ENCODE measurements at regions not wholly inside any gene's neighbourhood (a gene's known extent, or its start where the extent isn't known, plus 50 kb on each side); places are given as distances from the start of the nearest gene placed in this dataset.

DNA sequence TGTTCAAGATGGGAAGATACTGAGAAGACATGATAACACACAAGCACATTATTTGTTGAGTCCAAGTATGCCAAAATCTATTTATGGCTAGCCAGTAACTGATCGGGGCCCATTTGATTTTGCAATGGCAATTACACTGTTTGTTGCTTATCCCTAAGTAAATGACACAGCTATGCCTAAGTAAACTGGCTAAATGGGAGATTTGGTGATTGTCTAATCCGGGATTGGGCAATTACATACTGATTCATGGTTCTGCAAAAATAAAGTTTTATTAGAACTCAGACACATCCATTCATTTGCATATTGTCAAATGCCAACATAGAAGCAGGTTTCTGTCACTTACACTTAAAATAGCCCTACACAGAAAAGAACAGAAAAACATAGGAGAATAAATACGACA is 140.2 kb upstream of the TBL1X start:
- H3K27ac ChIP-seq (ENCODE audit: low read length) = no peak overlapping the region
- H3K27me3 ChIP-seq (ENCODE audit: control insufficient read depth, insufficient read depth, low read length) = no peaks in the 10 kb centered on the region
- no peaks in the 10 kb centered on the region for H3K4me1 ChIP-seq (ENCODE audit: control insufficient read depth, insufficient read depth, low read length)
- no peaks in the 10 kb centered on the region for H3K36me3 ChIP-seq (ENCODE audit: control insufficient read depth, insufficient read depth, low read length)
- H3K9me3 ChIP-seq (ENCODE audit: control insufficient read depth, insufficient read depth, low read length) = no peaks in the 10 kb centered on the region
- DNase-seq (ENCODE audit: low read depth, low spot score) = no peak
- H3K4me3 ChIP-seq (ENCODE audit: low read length) = no peak overlapping the region
- WGBS (ENCODE audit: insufficient coverage, insufficient read length) = no CpG with 5 or more reads among the region's 3 CpGs

DNA sequence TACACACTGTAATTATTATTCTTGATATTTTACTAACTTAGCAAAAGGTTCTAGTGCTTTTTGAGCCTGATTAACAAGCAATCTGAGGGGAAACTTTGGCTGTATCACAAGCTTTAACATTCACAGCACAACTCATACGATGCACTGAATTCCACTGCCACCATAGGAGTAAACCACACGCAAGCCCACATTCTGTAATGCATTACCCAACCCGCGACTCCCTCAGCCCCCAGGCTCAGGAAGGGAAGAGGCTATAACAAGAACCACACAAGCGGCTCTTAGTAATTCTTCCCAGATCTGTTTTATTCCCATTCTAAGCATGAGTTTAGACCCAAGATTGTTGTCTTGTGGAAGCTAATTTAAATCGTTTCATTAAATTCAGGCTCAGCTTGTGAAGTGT is 138.5 kb upstream of the TBL1X start:
- no peaks in the 10 kb centered on the region for H3K9me3 ChIP-seq (ENCODE audit: control insufficient read depth, insufficient read depth, low read length)
- no peak overlapping the region for H3K4me3 ChIP-seq (ENCODE audit: low read length)
- H3K4me1 ChIP-seq (ENCODE audit: control insufficient read depth, insufficient read depth, low read length) = no peaks in the 10 kb centered on the region
- no CpG with 5 or more reads among the region's 6 CpGs for WGBS (ENCODE audit: insufficient coverage, insufficient read length)
- no peak overlapping the region for H3K27ac ChIP-seq (ENCODE audit: low read length)
- no peaks in the 10 kb centered on the region for H3K36me3 ChIP-seq (ENCODE audit: control insufficient read depth, insufficient read depth, low read length)
- DNase-seq (ENCODE audit: low read depth, low spot score) = no peak
- no peaks in the 10 kb centered on the region for H3K27me3 ChIP-seq (ENCODE audit: control insufficient read depth, insufficient read depth, low read length)

DNA sequence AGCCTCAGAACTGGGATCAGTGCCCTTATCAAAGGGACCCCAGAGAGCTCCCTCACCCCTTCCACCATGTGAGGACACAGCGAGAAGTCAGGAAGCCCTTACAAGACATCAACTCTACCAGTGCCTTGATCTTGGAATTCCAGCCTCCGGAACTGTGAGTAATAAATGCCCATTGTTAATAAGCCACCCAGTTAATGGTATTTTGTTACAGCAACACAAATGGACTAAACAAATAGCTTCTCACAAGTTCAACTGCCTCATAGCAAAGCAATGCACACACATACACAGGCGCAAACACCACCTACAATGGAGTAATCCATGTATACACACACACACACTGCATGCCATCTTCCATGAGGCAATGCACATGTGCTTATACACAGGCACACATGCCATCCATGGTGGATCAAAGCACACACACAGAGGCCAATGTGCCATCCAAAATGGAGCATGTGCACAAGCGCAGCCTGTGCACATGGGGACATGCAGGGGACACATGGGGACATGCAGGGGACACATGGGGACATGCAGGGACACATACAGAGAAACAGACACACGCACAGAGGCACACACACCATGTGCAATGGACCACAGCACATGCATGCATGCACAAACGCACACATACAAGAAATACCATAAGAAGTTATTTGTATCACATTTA is 137.6 kb upstream of the TBL1X start:
- Histone ChIP-seq H3K4me3 (ENCODE audit: low read length) (no peak overlapping the region), H3K36me3 (ENCODE audit: control insufficient read depth, insufficient read depth, low read length) (no peaks in the 10 kb centered on the region), H3K27me3 (ENCODE audit: control insufficient read depth, insufficient read depth, low read length) (no peaks in the 10 kb centered on the region), H3K9me3 (ENCODE audit: control insufficient read depth, insufficient read depth, low read length) (no peaks in the 10 kb centered on the region), H3K4me1 (ENCODE audit: control insufficient read depth, insufficient read depth, low read length) (no peaks in the 10 kb centered on the region), H3K27ac (ENCODE audit: low read length) (no peak overlapping the region)
- no CpG with 5 or more reads among the region's 6 CpGs for WGBS (ENCODE audit: insufficient coverage, insufficient read length)
- no peak for DNase-seq (ENCODE audit: low read depth, low spot score)

DNA sequence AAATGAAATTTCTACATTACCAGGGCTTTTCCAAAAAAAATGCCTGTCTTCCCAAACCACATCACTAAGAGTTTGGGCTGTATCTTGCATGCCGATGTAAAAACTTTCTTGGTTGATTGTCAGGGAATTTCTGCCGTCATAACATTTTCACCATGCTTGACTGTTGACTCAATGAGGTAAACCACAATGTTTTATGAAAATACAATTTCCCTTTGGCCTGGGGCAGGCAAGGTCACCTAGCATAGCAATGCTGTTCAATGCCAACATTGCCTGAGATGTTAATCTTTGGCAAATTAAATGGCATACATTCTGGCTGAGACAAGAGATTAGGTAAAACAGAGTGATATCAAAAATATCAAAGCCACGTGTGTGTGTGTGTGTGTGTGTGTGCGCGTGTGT is 137.1 kb upstream of the TBL1X start:
- Histone ChIP-seq H3K4me3 (ENCODE audit: low read length) (no peak overlapping the region), H3K27ac (ENCODE audit: low read length) (no peak overlapping the region), H3K36me3 (ENCODE audit: control insufficient read depth, insufficient read depth, low read length) (no peaks in the 10 kb centered on the region), H3K9me3 (ENCODE audit: control insufficient read depth, insufficient read depth, low read length) (no peaks in the 10 kb centered on the region), H3K4me1 (ENCODE audit: control insufficient read depth, insufficient read depth, low read length) (no peaks in the 10 kb centered on the region), H3K27me3 (ENCODE audit: control insufficient read depth, insufficient read depth, low read length) (no peaks in the 10 kb centered on the region)
- WGBS (ENCODE audit: insufficient coverage, insufficient read length) = no CpG with 5 or more reads among the region's 5 CpGs
- DNase-seq (ENCODE audit: low read depth, low spot score) = no peak

DNA sequence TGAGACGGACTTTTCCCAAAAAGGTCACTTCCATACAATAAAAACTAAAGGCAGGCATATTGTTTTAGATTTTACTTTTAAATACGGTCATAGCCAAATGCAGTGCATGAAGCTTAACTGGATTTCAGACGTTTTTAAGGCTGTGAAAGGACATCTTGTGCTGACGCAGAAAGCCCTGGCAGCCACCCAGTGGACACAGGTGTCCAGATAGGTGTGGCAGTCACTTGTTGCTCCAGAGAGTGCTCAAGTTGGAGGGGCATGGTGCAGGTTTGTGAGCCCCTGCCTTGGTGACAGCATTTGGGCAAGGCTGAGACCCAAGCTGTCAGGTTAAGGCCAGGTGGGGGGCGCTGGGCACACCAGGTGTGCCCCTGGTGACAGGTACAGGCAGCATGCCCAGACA is 135.8 kb upstream of the TBL1X start:
- no peak overlapping the region for H3K4me3 ChIP-seq (ENCODE audit: low read length)
- no peaks in the 10 kb centered on the region for H3K4me1 ChIP-seq (ENCODE audit: control insufficient read depth, insufficient read depth, low read length)
- no peaks in the 10 kb centered on the region for H3K9me3 ChIP-seq (ENCODE audit: control insufficient read depth, insufficient read depth, low read length)
- H3K27me3 ChIP-seq (ENCODE audit: control insufficient read depth, insufficient read depth, low read length) = no peaks in the 10 kb centered on the region
- H3K27ac ChIP-seq (ENCODE audit: low read length) = no peak overlapping the region
- WGBS (ENCODE audit: insufficient coverage, insufficient read length) = no CpG with 5 or more reads among the region's 5 CpGs
- H3K36me3 ChIP-seq (ENCODE audit: control insufficient read depth, insufficient read depth, low read length) = no peaks in the 10 kb centered on the region
- DNase-seq (ENCODE audit: low read depth, low spot score) = no peak

DNA sequence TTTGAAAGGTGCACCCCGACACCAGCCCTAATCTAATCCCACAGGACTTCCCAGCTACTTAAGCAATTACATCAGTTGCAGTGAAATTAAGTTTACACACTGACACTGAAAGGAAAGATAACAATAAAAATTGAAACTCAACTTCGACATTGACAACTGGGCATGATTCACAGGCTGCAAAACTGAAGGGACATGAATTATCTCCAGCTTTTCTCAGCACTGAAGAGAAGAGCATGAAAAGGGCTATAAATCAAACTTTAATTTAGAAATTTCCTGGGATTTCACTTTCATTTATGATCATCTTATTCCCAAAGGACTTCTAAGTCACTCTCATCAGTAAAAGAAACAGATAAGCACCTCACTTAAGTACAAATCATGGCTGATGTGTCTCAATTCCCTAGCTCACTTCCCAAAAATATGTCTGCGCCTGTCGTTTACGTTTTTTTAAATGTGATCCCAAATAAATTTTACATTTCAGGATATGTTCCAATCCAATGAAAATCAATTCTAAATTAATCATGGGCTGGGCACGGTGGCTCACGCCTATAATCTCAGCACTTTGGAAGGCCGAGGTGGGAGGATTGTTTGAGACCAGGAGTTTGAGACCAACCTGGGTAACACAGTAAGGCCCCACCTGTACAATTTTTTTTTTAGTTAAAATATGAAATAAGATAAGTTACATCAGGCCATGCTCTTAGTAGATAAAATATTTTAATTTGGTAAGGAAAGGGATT is 134.4 kb upstream of the TBL1X start:
- Histone ChIP-seq H3K4me1 (ENCODE audit: control insufficient read depth, insufficient read depth, low read length) (no peaks in the 10 kb centered on the region), H3K36me3 (ENCODE audit: control insufficient read depth, insufficient read depth, low read length) (no peaks in the 10 kb centered on the region), H3K27ac (ENCODE audit: low read length) (no peak overlapping the region), H3K9me3 (ENCODE audit: control insufficient read depth, insufficient read depth, low read length) (no peaks in the 10 kb centered on the region), H3K27me3 (ENCODE audit: control insufficient read depth, insufficient read depth, low read length) (no peaks in the 10 kb centered on the region), H3K4me3 (ENCODE audit: low read length) (no peak overlapping the region)
- DNase-seq (ENCODE audit: low read depth, low spot score) = no peak
- WGBS (ENCODE audit: insufficient coverage, insufficient read length) = no CpG with 5 or more reads among the region's 8 CpGs

DNA sequence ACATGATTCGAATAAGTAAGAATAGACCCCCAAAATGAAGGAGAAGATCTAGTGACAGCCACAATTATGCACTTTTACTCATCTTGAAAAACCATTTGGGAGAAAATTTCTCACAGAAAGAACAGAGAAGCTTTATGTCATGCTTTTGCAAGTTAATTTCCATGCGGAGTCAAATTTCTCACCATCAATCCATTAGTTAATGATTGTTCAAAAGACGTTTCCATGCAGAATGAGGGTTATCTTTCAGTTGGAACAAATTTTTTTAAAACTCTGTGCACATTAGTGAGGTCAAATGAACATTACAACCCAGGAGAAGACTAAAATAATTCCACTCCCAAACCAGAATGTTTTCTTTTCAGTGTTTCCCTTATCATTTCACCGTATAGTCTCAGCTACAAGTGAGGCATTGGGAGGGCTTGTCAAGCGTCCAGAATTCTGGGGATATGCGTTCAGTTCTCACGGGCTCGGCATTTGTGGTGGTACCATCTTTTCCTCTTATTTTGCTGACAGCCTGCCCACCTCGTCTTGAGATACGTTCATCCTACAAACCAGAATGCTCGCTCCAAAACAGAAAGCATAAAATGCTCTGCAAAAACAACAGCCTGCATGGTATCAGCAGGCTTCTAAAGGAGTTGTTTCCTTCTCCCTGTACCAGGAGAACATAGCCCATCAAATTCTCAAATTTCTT is 130.8 kb upstream of the TBL1X start:
- no peak overlapping the region for H3K27ac ChIP-seq (ENCODE audit: low read length)
- no peak overlapping the region for H3K4me3 ChIP-seq (ENCODE audit: low read length)
- no peak for DNase-seq (ENCODE audit: low read depth, low spot score)
- no peaks in the 10 kb centered on the region for H3K27me3 ChIP-seq (ENCODE audit: control insufficient read depth, insufficient read depth, low read length)
- H3K4me1 ChIP-seq (ENCODE audit: control insufficient read depth, insufficient read depth, low read length) = peaks cover 1% of the 10 kb centered on the region; the same call in 1 of the 2 replicates
- WGBS (ENCODE audit: insufficient coverage, insufficient read length) = no CpG with 5 or more reads among the region's 11 CpGs
- no peaks in the 10 kb centered on the region for H3K36me3 ChIP-seq (ENCODE audit: control insufficient read depth, insufficient read depth, low read length)
- H3K9me3 ChIP-seq (ENCODE audit: control insufficient read depth, insufficient read depth, low read length) = no peaks in the 10 kb centered on the region

DNA sequence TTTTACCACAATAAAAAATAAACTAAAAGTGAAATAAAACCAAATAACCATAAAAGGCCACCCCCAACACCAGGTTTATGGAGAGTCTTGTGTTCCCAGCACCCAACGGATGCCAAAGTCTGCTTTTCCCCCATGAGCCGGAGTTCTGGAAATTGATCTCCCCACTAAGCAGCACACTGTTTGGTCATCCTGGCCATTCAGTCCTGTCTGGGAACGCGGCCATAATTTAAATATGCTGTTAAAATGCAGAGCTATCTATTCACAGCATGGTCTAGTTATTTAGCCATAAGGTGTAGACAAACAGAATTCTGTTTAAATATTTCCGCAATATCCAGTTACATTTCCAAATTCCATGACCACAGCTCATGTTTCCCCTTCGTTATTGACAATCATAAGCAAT is 129.6 kb upstream of the TBL1X start:
- Histone ChIP-seq H3K36me3 (ENCODE audit: control insufficient read depth, insufficient read depth, low read length) (no peaks in the 10 kb centered on the region), H3K27me3 (ENCODE audit: control insufficient read depth, insufficient read depth, low read length) (no peaks in the 10 kb centered on the region), H3K4me1 (ENCODE audit: control insufficient read depth, insufficient read depth, low read length) (peaks cover 3% of the 10 kb centered on the region; the same call in 1 of the 2 replicates), H3K9me3 (ENCODE audit: control insufficient read depth, insufficient read depth, low read length) (no peaks in the 10 kb centered on the region), H3K27ac (ENCODE audit: low read length) (no peak overlapping the region), H3K4me3 (ENCODE audit: low read length) (no peak overlapping the region)
- no CpG with 5 or more reads among the region's 6 CpGs for whole genome bisulfite sequencing (ENCODE audit: insufficient coverage, insufficient read length)
- DNase-seq (ENCODE audit: low read depth, low spot score) = no peak

DNA sequence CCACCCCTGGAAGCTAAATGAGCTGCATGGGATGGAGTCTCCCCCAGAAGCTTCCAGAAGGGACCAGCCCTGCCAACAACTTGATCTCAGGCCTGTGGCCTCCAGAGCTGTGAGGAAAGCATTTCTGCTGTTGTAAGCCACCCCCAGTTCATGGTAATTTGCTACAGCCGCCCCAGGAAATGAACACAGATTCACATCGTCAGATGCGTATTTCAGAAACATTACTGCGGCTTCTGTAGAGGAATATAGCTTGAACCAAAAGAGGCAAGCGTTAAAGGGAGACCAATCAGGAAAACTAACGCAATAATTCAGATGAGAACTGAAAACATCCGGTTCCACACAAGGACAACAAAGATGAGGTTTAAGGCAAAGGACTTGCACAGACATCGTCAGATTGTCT is 128.4 kb upstream of the TBL1X start:
- no peaks in the 10 kb centered on the region for H3K27me3 ChIP-seq (ENCODE audit: control insufficient read depth, insufficient read depth, low read length)
- DNase-seq (ENCODE audit: low read depth, low spot score) = no peak
- no peaks in the 10 kb centered on the region for H3K9me3 ChIP-seq (ENCODE audit: control insufficient read depth, insufficient read depth, low read length)
- H3K4me3 ChIP-seq (ENCODE audit: low read length) = no peak overlapping the region
- no peaks in the 10 kb centered on the region for H3K36me3 ChIP-seq (ENCODE audit: control insufficient read depth, insufficient read depth, low read length)
- peaks cover 3% of the 10 kb centered on the region for H3K4me1 ChIP-seq (ENCODE audit: control insufficient read depth, insufficient read depth, low read length)
- WGBS (ENCODE audit: insufficient coverage, insufficient read length) = no CpG with 5 or more reads among the region's 8 CpGs
- H3K27ac ChIP-seq (ENCODE audit: low read length) = no peak overlapping the region

DNA sequence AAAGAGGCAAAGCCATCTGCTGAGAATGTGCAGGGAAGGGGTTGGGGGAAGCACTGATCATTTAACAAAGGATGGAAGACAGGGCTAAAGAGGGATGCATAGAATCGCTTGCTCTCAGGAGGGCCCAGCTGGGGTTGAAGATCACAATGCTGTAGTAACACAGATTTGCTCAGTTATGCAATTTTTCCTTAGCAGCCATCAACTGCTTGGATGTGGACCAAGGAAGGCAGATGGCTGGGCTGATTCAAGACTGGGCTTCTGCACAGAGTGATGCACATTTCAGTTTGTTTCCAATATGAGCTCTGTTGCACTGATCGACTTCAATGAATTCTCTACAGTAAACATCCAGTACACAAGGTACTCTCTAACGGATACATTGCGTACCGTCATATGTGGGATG is 127.8 kb upstream of the TBL1X start:
- WGBS (ENCODE audit: insufficient coverage, insufficient read length) = no CpG with 5 or more reads among the region's 5 CpGs
- DNase-seq (ENCODE audit: low read depth, low spot score) = no peak

More for the DNA sequence above, 127.8 kb upstream of the TBL1X start:
- Histone ChIP-seq H3K9me3 (ENCODE audit: control insufficient read depth, insufficient read depth, low read length) (no peaks in the 10 kb centered on the region), H3K4me1 (ENCODE audit: control insufficient read depth, insufficient read depth, low read length) (peaks cover 3% of the 10 kb centered on the region), H3K4me3 (ENCODE audit: low read length) (no peak overlapping the region), H3K27me3 (ENCODE audit: control insufficient read depth, insufficient read depth, low read length) (no peaks in the 10 kb centered on the region), H3K36me3 (ENCODE audit: control insufficient read depth, insufficient read depth, low read length) (no peaks in the 10 kb centered on the region), H3K27ac (ENCODE audit: low read length) (no peak overlapping the region)
